UCSD-AML1 (cell line): ENCODE measurements at regions not wholly inside any gene's neighbourhood (a gene's known extent, or its start where the extent isn't known, plus 50 kb on each side); places are given as distances from the start of the nearest gene placed in this dataset.

ENCODE experiments used
- DNase-seq: peaks from one replicate; lab custom pipeline; 2025; ENCODE audit not compliant: unreplicated experiment; lab: John Stamatoyannopoulos, UW

- DNase-seq: no peak
Measured at GRCh38 chr2:176669398-176670174, 400.3 kb downstream of the MTX2 start.

DNA sequence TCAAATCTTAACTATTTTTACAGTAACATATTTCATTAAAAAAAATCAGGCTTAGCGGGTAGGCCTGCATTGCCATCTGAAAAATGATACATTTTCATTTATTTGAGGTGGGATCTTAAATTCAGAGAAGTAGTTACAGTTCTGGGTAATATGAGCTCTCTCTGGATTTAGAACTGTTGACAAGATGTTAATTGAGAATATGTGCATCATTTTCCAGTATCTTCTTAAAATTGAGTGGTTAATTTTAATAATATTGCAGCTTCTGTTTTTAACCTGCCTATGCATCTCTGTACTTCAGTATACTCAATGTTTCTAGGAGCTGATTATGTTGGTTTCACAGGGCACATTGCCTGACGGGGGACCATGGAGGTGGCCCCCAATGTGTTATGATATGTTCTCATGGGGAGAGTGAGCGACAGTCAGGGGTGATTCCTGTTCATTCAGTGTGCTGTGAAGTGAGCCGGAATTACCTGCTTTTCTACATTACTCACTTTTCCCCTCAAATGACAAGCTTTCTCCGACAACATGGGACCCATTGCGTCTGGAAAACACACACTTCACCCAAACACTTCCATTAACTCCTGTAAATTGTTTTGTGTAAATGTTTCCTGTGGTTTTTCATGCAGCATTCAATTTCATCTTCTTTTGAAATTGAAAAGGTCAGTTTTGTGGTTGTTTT, 406.2 kb downstream of the MTX2 start:
- no peak for DNase-seq

DNA sequence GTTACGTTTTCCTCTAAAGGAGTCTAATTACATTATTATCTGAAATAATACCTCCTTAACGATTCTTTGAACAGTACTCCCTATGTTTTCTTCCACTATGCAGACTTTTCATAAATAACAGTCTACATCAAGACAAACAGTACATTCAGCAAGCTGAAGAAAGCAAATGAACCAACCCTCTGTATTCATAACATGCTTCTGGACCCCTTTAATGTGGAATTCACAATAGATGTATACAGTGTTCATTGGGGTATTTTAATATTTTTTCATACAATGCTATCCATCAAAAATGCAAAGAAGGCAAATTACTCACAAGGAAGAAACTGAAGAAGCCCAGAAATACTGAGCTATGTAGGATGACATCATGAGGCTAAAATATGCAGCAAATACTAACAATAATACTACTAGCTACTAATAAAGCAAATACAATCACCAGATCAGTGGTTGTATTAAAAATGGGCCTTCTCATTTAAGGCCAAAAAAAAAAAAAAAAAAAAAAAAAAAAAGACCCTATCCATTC, 408.6 kb downstream of the MTX2 start:
- no peak for DNase-seq

DNA sequence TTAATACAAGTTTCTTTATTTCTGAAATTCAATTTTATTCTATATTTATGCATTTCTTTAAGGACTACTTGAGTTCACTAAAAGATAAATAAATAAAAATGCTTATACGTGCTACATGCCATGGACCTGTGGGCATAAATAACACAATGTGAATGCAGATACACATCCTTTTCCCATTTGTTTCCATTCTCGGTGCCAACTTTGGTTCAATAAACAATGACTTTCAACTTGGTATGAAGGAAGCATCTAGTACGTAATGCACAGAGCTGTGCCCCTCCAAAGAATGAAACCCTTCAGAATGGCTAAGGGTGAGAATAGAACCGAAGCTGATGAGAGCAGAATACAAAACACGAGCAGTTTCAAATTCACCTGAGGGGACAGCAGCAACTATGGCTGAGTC, 409.3 kb downstream of the MTX2 start:
- DNase-seq: no peak

GRCh38 chr2:176679061-176679669, 409.9 kb downstream of the MTX2 start:
- no peak for DNase-seq

DNA sequence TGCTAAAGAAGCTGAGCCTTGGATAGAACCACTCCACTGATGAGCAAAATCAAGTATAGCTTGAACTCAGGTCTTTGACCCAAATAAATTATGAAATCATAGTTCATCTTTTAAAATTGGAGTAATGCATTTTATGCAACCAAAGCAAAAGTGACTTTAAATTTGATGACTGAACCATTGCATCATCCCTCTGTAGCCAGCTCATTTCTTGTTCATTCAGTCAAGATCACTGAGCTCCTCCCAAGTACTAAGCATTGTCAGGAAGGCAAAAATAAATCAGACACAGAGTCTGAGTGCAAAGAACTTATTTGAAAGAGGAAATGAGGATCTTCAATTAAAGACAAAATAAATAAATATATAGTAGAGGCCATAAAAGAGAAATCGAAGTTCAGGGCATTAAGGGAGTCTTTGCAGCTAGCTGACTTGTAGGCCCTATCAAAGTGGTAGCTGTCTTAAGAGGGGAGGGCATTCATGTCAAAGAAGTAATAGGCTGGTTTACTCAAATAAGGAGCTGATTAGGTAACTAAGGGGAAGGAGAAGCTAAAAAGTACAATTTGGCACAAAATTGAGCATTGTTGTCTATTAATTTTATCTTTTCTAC, 411.8 kb downstream of the MTX2 start:
- no peak for DNase-seq

DNA sequence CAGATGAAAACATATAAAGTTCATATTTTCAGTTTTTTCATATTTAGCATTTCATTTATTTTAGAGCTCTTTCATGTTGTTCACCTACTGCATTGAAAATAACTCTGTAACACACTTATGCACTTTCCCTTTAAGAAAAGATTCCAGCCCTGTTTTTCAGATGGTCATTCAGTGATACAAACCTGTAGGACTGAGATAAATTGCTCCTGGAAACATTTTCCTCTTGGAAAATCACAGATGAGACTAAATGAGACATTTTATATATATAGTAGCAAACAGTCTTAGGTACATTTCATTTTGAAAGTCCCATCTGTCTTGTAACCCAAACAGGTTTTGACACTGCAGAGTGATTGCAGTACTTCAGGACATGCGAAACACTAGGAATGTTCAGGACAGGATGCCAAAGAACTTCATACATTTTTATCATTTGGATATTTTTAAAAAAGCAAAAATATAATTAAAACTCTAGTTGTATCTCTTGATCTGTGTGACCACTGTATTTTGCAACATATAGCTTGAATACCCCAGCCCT, 412.4 kb downstream of the MTX2 start:
- no peak for DNase-seq

- DNase-seq: no peak
Measured at GRCh38 chr2:176682278-176682677, 413.0 kb downstream of the MTX2 start.

DNA sequence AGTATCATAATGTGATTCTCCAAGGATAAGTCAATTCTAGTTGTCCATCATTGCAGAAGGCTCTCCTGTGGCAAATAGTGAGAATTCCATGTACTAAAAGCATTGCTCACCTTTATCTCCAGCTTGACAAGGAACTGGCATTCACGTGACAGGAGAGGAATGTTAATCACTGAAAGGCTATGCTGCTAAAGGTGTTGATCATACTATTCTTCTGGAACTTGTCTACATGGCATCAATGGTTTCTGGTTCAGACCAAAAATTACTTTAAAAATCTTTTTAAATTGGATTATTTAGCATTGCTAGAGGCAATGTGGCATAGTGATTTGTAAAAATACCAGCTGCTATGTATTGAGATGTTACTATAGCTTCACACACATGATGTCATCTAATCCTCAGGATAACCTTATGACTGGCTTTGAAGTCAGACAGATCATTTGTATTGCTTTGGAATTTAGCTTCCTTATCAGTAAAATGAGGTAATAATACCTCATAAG, 414.4 kb downstream of the MTX2 start:
- DNase-seq: no peak

- no peak for DNase-seq
Measured at GRCh38 chr2:176685908-176686307, 416.7 kb downstream of the MTX2 start.

GRCh38 chr2:176686328-176686727, 417.1 kb downstream of the MTX2 start:
- no peak for DNase-seq

DNA sequence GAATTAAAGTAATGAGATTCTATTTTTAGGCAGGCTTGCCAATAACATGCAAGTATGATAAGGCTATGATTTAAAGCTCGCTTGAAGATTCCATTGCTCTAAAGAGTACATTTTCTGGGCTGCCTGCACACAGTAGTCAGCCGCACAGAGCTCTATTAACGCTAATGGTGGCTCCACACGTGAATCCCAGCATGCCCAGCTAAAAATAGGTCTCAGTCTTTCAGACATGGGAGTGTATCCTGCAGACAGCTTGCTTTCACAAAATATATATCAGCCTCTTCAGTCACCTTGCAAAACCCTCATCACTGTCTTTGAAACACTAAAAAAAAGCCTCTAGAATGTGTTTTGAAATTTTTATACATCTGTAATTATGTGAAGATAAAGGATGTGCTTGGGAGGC, 418.1 kb downstream of the MTX2 start:
- no peak for DNase-seq

DNA sequence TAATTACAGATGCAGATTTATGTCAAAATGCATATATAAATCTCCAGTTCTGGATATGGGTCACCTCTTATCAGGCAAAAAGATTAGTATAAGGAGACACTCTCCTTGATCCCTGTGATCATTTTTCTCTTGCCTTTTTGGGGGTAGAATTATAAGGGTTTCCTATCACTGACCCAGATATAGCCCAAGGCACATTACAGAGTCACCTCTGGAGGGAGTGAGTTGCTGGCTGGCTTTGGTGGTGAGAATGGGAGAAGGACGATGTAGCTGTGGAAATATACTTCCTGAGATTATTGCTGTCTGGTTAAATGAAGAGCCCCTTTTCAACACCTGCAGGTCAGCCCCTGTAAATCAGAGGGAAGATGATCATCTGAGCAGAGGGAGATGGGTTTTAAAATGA, 418.7 kb downstream of the MTX2 start:
- no peak for DNase-seq

DNA sequence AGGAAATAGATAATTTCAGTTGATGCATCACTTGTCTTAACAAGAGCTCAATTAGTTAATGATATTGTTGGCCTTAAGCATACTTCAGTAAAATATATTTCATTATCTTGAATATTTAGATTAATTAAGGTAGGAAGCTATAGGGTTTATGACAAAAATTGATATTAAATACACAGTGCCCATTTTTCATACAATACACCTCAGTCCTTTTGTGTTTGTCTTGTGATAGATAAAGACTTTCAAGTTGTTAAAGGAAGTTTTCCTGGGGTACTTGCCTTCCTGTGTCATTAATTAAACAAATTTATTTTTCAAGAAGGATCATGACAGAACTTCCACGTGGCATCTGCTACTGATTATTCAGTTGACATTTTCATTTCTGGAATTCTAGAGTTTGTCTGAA, 420.5 kb downstream of the MTX2 start:
- DNase-seq: no peak

GRCh38 chr2:176691471-176691870, 422.2 kb downstream of the MTX2 start:
- no peak for DNase-seq

- DNase-seq: no peak
Measured at GRCh38 chr2:176692533-176692932, 423.3 kb downstream of the MTX2 start.

DNA sequence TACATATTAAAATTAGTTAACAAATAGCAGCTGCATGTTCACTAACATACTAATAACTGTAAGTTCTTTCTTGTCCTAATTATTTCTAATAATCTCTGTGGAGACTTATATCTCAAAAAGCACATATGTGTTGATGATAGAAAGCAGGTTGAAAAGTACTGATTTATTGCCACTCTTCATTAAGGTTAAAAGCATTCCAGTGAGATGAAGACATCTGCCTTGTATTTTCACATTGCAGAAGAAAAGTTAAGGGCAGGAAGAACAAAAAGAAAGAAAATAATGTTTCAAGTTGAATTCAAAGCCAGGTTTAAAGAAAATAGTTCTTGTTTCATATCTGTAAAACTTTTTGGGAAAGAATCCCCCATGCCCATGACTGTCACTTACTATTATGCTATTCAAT, 429.9 kb downstream of the MTX2 start:
- no peak for DNase-seq

DNA sequence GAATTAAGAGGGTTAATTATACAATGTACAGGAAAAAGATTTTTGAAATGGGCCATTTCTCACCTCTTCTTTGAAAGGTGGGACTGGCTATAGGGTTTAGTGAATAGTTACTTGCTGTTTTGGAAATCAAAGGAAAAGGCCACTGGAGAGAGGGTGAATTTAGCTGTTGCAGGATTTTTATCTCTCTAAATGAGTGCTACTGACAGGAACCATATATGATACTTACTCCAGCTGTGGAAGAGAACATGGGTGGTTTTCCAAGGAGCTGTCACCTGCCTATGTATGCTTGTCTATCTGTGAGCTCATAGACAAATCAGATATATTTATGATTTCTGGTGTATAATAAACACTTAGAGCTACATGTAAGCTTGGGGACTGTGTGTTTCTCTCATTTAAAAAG, 430.4 kb downstream of the MTX2 start:
- DNase-seq: no peak

DNA sequence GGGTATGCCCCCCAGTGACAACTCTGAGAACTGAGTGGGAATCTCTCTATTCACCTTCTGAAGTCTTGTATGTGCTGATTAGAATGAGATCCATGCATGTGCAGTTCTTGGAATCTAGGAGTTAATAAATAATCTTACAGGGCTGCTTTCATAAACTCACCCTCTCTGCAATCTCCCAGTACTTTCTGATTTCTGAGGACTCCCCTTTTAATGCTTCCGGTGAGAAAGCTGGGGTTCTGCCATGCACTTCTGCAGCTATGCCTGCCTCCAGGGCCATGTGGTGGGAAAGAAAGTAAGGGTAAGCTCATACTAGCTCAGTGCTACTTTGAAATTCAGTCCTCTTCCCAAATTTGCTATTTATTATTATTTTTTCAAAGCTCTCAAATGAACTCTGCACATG, 432.9 kb downstream of the MTX2 start:
- DNase-seq: no peak

GRCh38 chr2:176704282-176704858, 435.1 kb downstream of the MTX2 start:
- DNase-seq: no peak
